H9 (cell line): ENCODE measurements at regions not wholly inside any gene's neighbourhood (a gene's known extent, or its start where the extent isn't known, plus 50 kb on each side); places are given as distances from the start of the nearest gene placed in this dataset.

Experiments used
- DNase-seq: peaks from one replicate; pipeline ENCODE4 v3.0.0-alpha.2; 2017
- H2AFZ ChIP-seq: one replicate; pipeline ENCODE4 v1.6.1; 2013; ENCODE audit warnings: mild to moderate bottlenecking, low read length, control low read depth, moderate library complexity
- H2AK5ac ChIP-seq: 2 replicates; pipeline ENCODE4 v1.6.1; 2013; ENCODE audit warnings: low read length, control low read depth, mixed read lengths; ENCODE audit not compliant: insufficient read length
- H2BK120ac ChIP-seq: one replicate; pipeline ENCODE4 v1.6.1; 2013; ENCODE audit warnings: low read depth, mild to moderate bottlenecking, low read length, control low read depth, inconsistent platforms; ENCODE audit not compliant: poor library complexity, severe bottlenecking
- H2BK12ac ChIP-seq: 2 replicates; pipeline ENCODE4 v1.6.1; 2013; ENCODE audit warnings: low read length, control low read depth, mixed read lengths, low read depth; ENCODE audit not compliant: insufficient read length
- H2BK15ac ChIP-seq: 2 replicates; pipeline ENCODE4 v1.6.1; 2013; ENCODE audit warnings: low read depth, low read length, control low read depth
- H2BK20ac ChIP-seq: one replicate; pipeline ENCODE4 v1.6.1; 2013; ENCODE audit warnings: low read depth, mild to moderate bottlenecking, low read length, control low read depth, inconsistent platforms; ENCODE audit not compliant: poor library complexity, severe bottlenecking
- H2BK5ac ChIP-seq: 2 replicates; pipeline ENCODE4 v1.6.1; 2013; ENCODE audit warnings: low read length, control low read depth, mixed read lengths; ENCODE audit not compliant: insufficient read length
- H3K14ac ChIP-seq: 2 replicates; pipeline ENCODE4 v1.6.1; 2013; ENCODE audit warnings: low read length, control low read depth; ENCODE audit not compliant: insufficient read depth
- H3K18ac ChIP-seq: 2 replicates; pipeline ENCODE4 v1.6.1; 2013; ENCODE audit warnings: low read depth, mild to moderate bottlenecking, mixed read lengths, low read length, control low read depth; ENCODE audit not compliant: insufficient read length
- H3K23ac ChIP-seq: 2 replicates; pipeline ENCODE4 v1.6.1; 2013; ENCODE audit warnings: low read length, control low read depth, mixed read lengths, low read depth; ENCODE audit not compliant: insufficient read length
- H3K23me2 ChIP-seq: 2 replicates; pipeline ENCODE4 v1.6.1; 2013; ENCODE audit warnings: low read depth, mild to moderate bottlenecking, mixed read lengths, low read length, control low read depth; ENCODE audit not compliant: insufficient read length, poor library complexity, severe bottlenecking
- H3K27ac ChIP-seq: 2 replicates; pipeline ENCODE4 v1.5.1; 2013; ENCODE audit warnings: low read length, control low read depth, mixed read lengths, low read depth; ENCODE audit not compliant: insufficient read length
- H3K27me3 ChIP-seq: 2 replicates; pipeline ENCODE4 v1.6.1; 2013; ENCODE audit warnings: low read length, control low read depth, inconsistent platforms; ENCODE audit not compliant: insufficient read depth
- H3K4ac ChIP-seq: 2 replicates; pipeline ENCODE4 v1.6.1; 2013; ENCODE audit warnings: low read depth, mild to moderate bottlenecking, control low read depth, inconsistent platforms, low read length, moderate library complexity
- H3K4me1 ChIP-seq: 2 replicates; pipeline ENCODE4 v1.6.1; 2013; ENCODE audit warnings: low read length, control low read depth, inconsistent platforms; ENCODE audit not compliant: insufficient read depth
- H3K4me2 ChIP-seq: 2 replicates; pipeline ENCODE4 v1.6.1; 2013; ENCODE audit warnings: low read length, control low read depth, mixed read lengths; ENCODE audit not compliant: insufficient read length, insufficient read depth
- H3K56ac ChIP-seq: 2 replicates; pipeline ENCODE4 v1.6.1; 2013; ENCODE audit warnings: low read depth, mild to moderate bottlenecking, mixed read lengths, low read length, control low read depth; ENCODE audit not compliant: insufficient read length
- H3K79me1 ChIP-seq: 2 replicates; pipeline ENCODE4 v1.6.1; 2013; ENCODE audit warnings: low read depth, mild to moderate bottlenecking, moderate library complexity, low read length, control low read depth, inconsistent platforms; ENCODE audit not compliant: insufficient read depth, poor library complexity, severe bottlenecking
- H3K79me2 ChIP-seq: 2 replicates; pipeline ENCODE4 v1.6.1; 2013; ENCODE audit warnings: low read length, control low read depth, inconsistent platforms; ENCODE audit not compliant: insufficient read depth
- H3K9ac ChIP-seq: 2 replicates; pipeline ENCODE4 v1.6.1; 2013; ENCODE audit warnings: low read length, control low read depth, mixed read lengths; ENCODE audit not compliant: insufficient read length; ENCODE audit errors: extremely low read depth
- H3K9me3 ChIP-seq: one replicate; pipeline ENCODE4 v1.6.1; 2013; ENCODE audit warnings: low read depth, low read length, inconsistent platforms; ENCODE audit not compliant: control insufficient read depth
- H3T11ph ChIP-seq: one replicate; pipeline ENCODE4 v1.6.1; 2013; ENCODE audit warnings: mild to moderate bottlenecking, low read length, control low read depth, inconsistent platforms
- H4K20me1 ChIP-seq: one replicate; pipeline ENCODE4 v1.6.1; 2013; ENCODE audit not compliant: control insufficient read depth, insufficient read length, insufficient read depth
- H4K5ac ChIP-seq: 2 replicates; pipeline ENCODE4 v1.6.1; 2013; ENCODE audit warnings: low read depth, mild to moderate bottlenecking, mixed read lengths, low read length, control low read depth; ENCODE audit not compliant: insufficient read length
- H4K8ac ChIP-seq: replicated peaks from 2 replicates; pipeline ENCODE4 v1.6.1; 2013; ENCODE audit warnings: low read length, control low read depth, mixed read lengths, low read depth; ENCODE audit not compliant: insufficient read length
- H4K91ac ChIP-seq: 2 replicates; pipeline ENCODE4 v1.6.1; 2013; ENCODE audit warnings: low read depth, mild to moderate bottlenecking, moderate library complexity, mixed read lengths, low read length, control low read depth; ENCODE audit not compliant: insufficient read length
- H3K27ac Mint-ChIP-seq, 3 experiments: 2 replicates in 2 of 3; 3 replicates in 1 of 3; pipeline ENCODE4 v1.8.0; 2020 to 2021; ENCODE audit warnings: mixed read lengths in 3 of 3, mild to moderate bottlenecking in 1 of 3, moderate library complexity in 1 of 3
- H3K27me3 Mint-ChIP-seq: 2 replicates; pipeline ENCODE4 v1.8.0; 2021; ENCODE audit warnings: low read depth, mild to moderate bottlenecking, moderate library complexity, mixed read lengths
- H3K36me3 Mint-ChIP-seq, 3 experiments: 2 replicates in 2 of 3; 3 replicates in 1 of 3; pipeline ENCODE4 v1.8.0; 2020 to 2021; ENCODE audit warnings: low read depth in 3 of 3, mixed read lengths in 3 of 3; ENCODE audit not compliant: insufficient read depth in 1 of 3
- H3K4me1 Mint-ChIP-seq, 2 experiments: 2 replicates each; pipeline ENCODE4 v1.8.0; 2020; ENCODE audit warnings: mixed read lengths in 2 of 2
- H3K4me3 Mint-ChIP-seq, 2 experiments: 2 replicates in 1 of 2; 3 replicates in 1 of 2; pipeline ENCODE4 v1.8.0; 2020 to 2021; ENCODE audit warnings: mild to moderate bottlenecking in 2 of 2, mixed read lengths in 2 of 2, moderate library complexity in 1 of 2
- H3K9me3 Mint-ChIP-seq, 2 experiments: 2 replicates in 1 of 2; 3 replicates in 1 of 2; pipeline ENCODE4 v1.8.0; 2020; ENCODE audit warnings: mild to moderate bottlenecking in 2 of 2, mixed read lengths in 2 of 2, moderate library complexity in 1 of 2
- WGBS: extraction: QIAGEN DNeasy Blood & Tissue Kit; methylation state at CpG from one replicate; pipeline ENCODE4 v1.1.7; 2013; ENCODE audit warnings: missing lambda C conversion rate, low lambda C conversion rate, mixed read lengths; ENCODE audit not compliant: insufficient read length; ENCODE audit errors: extremely low coverage; 5-methylcytosine and 5-hydroxymethylcytosine counted together
- TF ChIP-seq, protein P1 (sequence below): fragments of 200-600 bp; sonication (generic); conservative IDR thresholded peaks from 3 replicates; pipeline ENCODE4 v1.8.0; 2021; ENCODE audit warnings: antibody characterized with exemption, mild to moderate bottlenecking

DNA sequence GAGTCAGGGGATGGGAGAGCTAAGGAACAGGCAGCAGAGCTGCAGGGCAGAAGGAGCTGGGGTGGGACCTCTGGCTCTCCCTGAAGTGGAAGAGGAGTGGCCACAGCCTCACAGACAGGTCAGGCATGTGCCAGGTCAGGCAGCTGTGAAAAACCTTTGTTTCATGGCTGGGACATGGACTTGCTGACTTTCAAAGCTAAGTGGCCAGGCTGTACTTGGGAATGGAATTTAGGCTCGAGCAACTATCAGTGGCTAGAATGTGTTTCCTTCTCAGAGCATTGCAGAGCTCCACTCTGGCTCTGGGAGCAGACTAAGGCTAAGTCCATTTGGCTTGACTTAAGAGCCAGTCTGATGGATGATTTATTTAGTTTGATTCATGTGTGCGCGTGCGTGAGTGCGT lies 385.1 kb downstream of the LMX1A start:
- no peak overlapping the region for H3K23ac ChIP-seq
- no peak overlapping the region for H2BK20ac ChIP-seq
- no peaks in the 10 kb centered on the region for H3K79me2 ChIP-seq
- no peak overlapping the region for H3K4ac ChIP-seq
- no CpG with 5 or more reads among the region's 5 CpGs for WGBS
- H3K18ac ChIP-seq = no peak overlapping the region
- H3K9me3 ChIP-seq = no peaks in the 10 kb centered on the region
- no peak overlapping the region for H4K91ac ChIP-seq
- Mint-ChIP-seq H3K9me3 (no peaks in the 10 kb centered on the region), H3K4me3 (no peak overlapping the region), H3K4me1 (peaks cover 9% of the 10 kb centered on the region in 2 experiments; a peak in 3 of 4 replicates), H3K27me3 (no peaks in the 10 kb centered on the region; the same call in 1 of the 2 replicates), H3K27ac (no peak overlapping the region), H3K36me3 (no peaks in the 10 kb centered on the region)
- no peaks in the 10 kb centered on the region for H3K79me1 ChIP-seq
- peaks cover under 1% of the 10 kb centered on the region; the same call in 1 of the 2 replicates for H3K4me1 ChIP-seq
- no peak overlapping the region for H3T11ph ChIP-seq
- no peak overlapping the region for H2AK5ac ChIP-seq
- H3K4me2 ChIP-seq = no peak overlapping the region
- H3K27me3 ChIP-seq = no peaks in the 10 kb centered on the region
- no peak overlapping the region for H2BK12ac ChIP-seq
- no peak overlapping the region for H2BK15ac ChIP-seq
- no peak overlapping the region for H2BK120ac ChIP-seq
- no peak overlapping the region for H2AFZ ChIP-seq
- TF ChIP-seq, protein P1, sequence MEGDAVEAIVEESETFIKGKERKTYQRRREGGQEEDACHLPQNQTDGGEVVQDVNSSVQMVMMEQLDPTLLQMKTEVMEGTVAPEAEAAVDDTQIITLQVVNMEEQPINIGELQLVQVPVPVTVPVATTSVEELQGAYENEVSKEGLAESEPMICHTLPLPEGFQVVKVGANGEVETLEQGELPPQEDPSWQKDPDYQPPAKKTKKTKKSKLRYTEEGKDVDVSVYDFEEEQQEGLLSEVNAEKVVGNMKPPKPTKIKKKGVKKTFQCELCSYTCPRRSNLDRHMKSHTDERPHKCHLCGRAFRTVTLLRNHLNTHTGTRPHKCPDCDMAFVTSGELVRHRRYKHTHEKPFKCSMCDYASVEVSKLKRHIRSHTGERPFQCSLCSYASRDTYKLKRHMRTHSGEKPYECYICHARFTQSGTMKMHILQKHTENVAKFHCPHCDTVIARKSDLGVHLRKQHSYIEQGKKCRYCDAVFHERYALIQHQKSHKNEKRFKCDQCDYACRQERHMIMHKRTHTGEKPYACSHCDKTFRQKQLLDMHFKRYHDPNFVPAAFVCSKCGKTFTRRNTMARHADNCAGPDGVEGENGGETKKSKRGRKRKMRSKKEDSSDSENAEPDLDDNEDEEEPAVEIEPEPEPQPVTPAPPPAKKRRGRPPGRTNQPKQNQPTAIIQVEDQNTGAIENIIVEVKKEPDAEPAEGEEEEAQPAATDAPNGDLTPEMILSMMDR = no peak
- H2BK5ac ChIP-seq = no peak overlapping the region
- no peaks in the 10 kb centered on the region for H3K23me2 ChIP-seq
- no peak overlapping the region for H3K14ac ChIP-seq
- no peak overlapping the region for H3K27ac ChIP-seq
- no peak overlapping the region for H3K9ac ChIP-seq
- H3K56ac ChIP-seq = no peak overlapping the region
- no peak overlapping the region for H4K8ac ChIP-seq
- no peaks in the 10 kb centered on the region for H4K20me1 ChIP-seq
- DNase-seq = no peak
- H4K5ac ChIP-seq = no peak overlapping the region
